HUES48 (cell line): ENCODE measurements at regions not wholly inside any gene's neighbourhood (a gene's known extent, or its start where the extent isn't known, plus 50 kb on each side); places are given as distances from the start of the nearest gene placed in this dataset.
"Not testable (repeated sequence)": the region's sequence is repeated elsewhere in the genome, so short reads cannot be mapped to it uniquely, and the experiment has no call there.

Experiments
- H3K27ac ChIP-seq: one replicate; pipeline ENCODE4 v1.7.0; 2013; ENCODE audit warnings: low read depth, low read length, inconsistent platforms
- H3K27me3 ChIP-seq: 2 replicates; pipeline ENCODE4 v1.6.1; 2013; ENCODE audit warnings: mild to moderate bottlenecking, low read length; ENCODE audit not compliant: control insufficient read depth, insufficient read depth
- H3K36me3 ChIP-seq: 2 replicates; pipeline ENCODE4 v1.6.1; 2013; ENCODE audit warnings: low read length; ENCODE audit not compliant: control insufficient read depth, insufficient read depth
- H3K4me1 ChIP-seq: 2 replicates; pipeline ENCODE4 v1.6.1; 2013; ENCODE audit warnings: mild to moderate bottlenecking, low read length; ENCODE audit not compliant: control insufficient read depth, insufficient read depth
- H3K4me3 ChIP-seq: 2 replicates; pipeline ENCODE4 v1.5.1; 2013; ENCODE audit warnings: mild to moderate bottlenecking, low read depth, low read length
- H3K9ac ChIP-seq: 2 replicates; pipeline ENCODE4 v1.6.1; 2013; ENCODE audit warnings: mild to moderate bottlenecking, low read depth, low read length, moderate library complexity
- H3K9me3 ChIP-seq: 2 replicates; pipeline ENCODE4 v1.6.1; 2013; ENCODE audit warnings: low read length; ENCODE audit not compliant: control insufficient read depth, insufficient read depth

DNA sequence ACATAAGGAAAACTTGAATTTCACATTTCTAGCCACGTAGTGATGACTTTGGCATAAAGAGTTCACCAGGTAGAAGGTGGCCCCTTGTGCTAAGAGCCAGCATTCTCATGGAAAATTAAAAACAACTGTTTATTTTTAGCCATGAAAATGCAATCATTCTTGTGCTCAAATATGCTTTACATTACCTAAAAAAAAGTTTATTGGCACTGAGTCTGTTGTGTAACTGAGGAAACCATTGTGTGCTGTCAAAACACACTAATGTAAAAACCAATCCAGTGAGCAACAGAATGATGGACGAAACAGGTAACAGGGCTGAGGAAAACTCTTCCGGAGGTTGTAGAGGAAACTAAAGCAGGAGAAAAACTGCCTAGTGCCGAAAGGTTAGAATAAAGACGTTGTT lies 287.0 kb upstream of the TMC3 start:
- Histone ChIP-seq H3K4me1 (no peaks in the 10 kb centered on the region), H3K27ac (no peak overlapping the region), H3K9ac (no peak overlapping the region), H3K27me3 (no peaks in the 10 kb centered on the region), H3K36me3 (no peaks in the 10 kb centered on the region), H3K4me3 (no peak overlapping the region), H3K9me3 (no peaks in the 10 kb centered on the region)

DNA sequence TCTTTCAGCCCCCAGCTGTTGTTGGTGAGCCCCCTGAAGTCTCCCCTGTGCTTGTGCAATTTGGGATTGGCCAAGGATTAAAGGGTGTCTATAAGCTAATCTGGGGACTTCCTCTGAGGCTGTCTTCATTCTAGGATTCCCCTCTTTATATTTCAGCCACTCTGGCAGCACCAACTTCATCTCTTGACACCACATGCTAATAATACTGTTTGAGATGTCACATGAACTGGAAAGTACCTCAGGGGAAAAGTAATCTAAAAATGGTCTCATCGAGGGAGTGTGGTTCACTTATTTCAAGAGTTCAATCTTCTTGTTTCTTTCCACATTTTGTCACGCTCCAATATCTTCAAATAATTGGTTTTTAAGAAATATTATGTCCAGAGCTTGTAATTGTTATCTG lies 279.2 kb upstream of the TMC3 start:
- Histone ChIP-seq H3K27ac (no peak overlapping the region), H3K9ac (no peak overlapping the region), H3K4me3 (no peak overlapping the region), H3K36me3 (no peaks in the 10 kb centered on the region), H3K9me3 (no peaks in the 10 kb centered on the region; the same call in 1 of the 2 replicates), H3K27me3 (no peaks in the 10 kb centered on the region), H3K4me1 (no peaks in the 10 kb centered on the region)

DNA sequence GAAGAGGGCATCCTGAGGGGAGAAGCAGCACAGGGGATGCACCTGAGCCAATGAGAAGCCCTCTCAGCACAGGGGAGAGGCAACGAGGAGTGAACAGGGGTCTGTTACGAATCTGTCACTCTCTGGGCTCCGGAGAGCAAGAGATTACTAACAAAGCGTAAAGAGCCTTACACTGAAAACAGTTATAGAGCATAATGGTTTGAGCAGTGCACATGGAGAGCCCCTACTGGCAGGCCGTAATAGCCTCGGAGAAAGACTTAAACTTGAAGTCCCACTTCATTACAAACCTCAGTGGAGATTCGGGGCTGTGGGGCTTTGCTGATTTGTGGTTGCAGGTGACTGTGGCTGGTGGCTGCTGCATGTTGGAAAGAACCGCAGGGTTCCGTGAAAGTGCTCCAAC lies 271.5 kb upstream of the TMC3 start:
- no peaks in the 10 kb centered on the region for H3K27me3 ChIP-seq
- no peak overlapping the region for H3K9ac ChIP-seq
- H3K27ac ChIP-seq = no peak overlapping the region
- H3K9me3 ChIP-seq = no peaks in the 10 kb centered on the region
- H3K36me3 ChIP-seq = no peaks in the 10 kb centered on the region
- peaks cover 5% of the 10 kb centered on the region; the same call in 1 of the 2 replicates for H3K4me1 ChIP-seq
- no peak overlapping the region for H3K4me3 ChIP-seq

GRCh38 chr15:81643771-81644170 lies 269.8 kb upstream of the TMC3 start:
- Histone ChIP-seq H3K36me3 (no peaks in the 10 kb centered on the region), H3K4me3 (no peak overlapping the region), H3K4me1 (peaks cover 5% of the 10 kb centered on the region; the same call in 1 of the 2 replicates), H3K27ac (no peak overlapping the region), H3K9me3 (no peaks in the 10 kb centered on the region), H3K27me3 (no peaks in the 10 kb centered on the region), H3K9ac (no peak overlapping the region)

DNA sequence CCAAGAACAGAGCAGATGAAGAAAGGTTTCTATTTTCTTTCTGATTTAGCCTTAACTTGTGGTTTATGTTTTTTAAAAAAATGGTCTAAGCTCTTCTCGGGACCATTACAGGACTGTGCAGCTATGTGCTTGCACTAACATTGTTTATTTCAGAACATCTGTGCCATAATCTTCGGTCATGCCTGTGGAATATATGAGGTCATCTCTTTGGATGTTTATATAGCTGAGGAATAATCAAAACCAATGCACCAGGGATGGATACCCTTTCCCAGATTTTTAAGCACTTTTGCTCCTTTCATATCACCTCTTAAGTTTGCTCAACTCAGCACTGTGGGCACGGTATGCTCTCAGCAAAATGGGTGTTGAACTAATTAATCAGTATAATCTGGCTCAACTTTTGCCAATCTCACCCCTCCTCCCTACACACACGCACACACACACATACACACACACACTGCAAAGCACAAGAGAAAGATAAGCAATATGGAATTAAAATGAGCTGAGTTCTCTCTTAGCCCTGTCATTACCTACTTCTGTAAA lies 268.5 kb upstream of the TMC3 start:
- no peaks in the 10 kb centered on the region for H3K9me3 ChIP-seq
- H3K36me3 ChIP-seq = no peaks in the 10 kb centered on the region
- peaks cover 5% of the 10 kb centered on the region; the same call in 1 of the 2 replicates for H3K4me1 ChIP-seq
- no peak overlapping the region for H3K27ac ChIP-seq
- H3K27me3 ChIP-seq = no peaks in the 10 kb centered on the region
- no peak overlapping the region for H3K4me3 ChIP-seq
- no peak overlapping the region for H3K9ac ChIP-seq

- not testable (repeated sequence) for H3K27me3 ChIP-seq, H3K4me1 ChIP-seq, H3K27ac ChIP-seq, H3K9me3 ChIP-seq, H3K36me3 ChIP-seq, H3K4me3 ChIP-seq, H3K9ac ChIP-seq
Observed at GRCh38 chr15:81636064-81636463, 262.1 kb upstream of the TMC3 start.

DNA sequence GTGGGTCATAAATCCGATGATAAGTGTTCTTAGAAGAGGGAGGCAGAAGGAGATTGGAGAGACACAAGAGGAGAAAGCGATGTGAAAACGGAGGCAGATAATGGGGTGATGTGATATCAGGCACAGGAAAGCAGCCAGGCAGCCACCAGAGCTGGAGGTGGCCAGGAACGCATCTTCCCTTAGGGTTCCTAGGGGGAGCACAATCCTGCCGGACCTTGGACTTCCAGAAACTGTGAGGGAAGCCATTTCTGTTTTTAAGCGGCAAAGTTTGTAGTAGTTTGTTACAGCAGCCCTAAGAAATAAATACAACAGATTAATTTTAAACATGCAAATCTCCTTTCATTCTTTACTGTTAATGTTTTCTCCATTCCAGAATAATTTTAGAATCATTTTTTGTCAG lies 259.9 kb upstream of the TMC3 start:
- Histone ChIP-seq H3K9ac (no peak overlapping the region), H3K9me3 (no peaks in the 10 kb centered on the region; the same call in 1 of the 2 replicates), H3K27me3 (no peaks in the 10 kb centered on the region), H3K4me1 (no peaks in the 10 kb centered on the region), H3K4me3 (no peak overlapping the region), H3K27ac (no peak overlapping the region), H3K36me3 (no peaks in the 10 kb centered on the region)

- H3K4me3 ChIP-seq = no peak overlapping the region
- H3K4me1 ChIP-seq = peaks cover 11% of the 10 kb centered on the region
- no peaks in the 10 kb centered on the region for H3K36me3 ChIP-seq
- H3K27me3 ChIP-seq = no peaks in the 10 kb centered on the region
- no peak overlapping the region for H3K27ac ChIP-seq
- no peak overlapping the region for H3K9ac ChIP-seq
- H3K9me3 ChIP-seq = no peaks in the 10 kb centered on the region
Observed at GRCh38 chr15:81625896-81626295, 251.9 kb upstream of the TMC3 start.

DNA sequence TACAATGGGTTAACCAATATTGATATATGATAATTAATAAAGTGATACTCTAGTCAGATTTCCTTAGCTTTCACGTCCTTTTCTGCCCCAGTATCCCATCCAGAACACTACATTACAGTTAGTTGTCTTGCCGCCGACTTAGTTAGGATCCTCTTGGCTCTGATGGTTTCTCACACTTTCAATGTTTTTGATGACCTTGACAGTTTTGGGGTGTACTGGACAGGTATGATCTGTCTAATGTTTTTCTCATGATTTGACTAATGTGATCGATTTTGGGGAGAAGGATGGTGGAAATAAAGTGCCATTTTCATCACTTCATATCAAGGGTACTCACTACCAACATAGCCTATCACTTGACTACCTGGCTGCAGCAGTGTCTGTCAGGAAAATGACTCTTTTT lies 245.0 kb upstream of the TMC3 start:
- Histone ChIP-seq H3K4me3 (no peak overlapping the region), H3K27me3 (no peaks in the 10 kb centered on the region), H3K36me3 (no peaks in the 10 kb centered on the region), H3K27ac (no peak overlapping the region), H3K9me3 (no peaks in the 10 kb centered on the region; the same call in 1 of the 2 replicates), H3K9ac (no peak overlapping the region), H3K4me1 (no peaks in the 10 kb centered on the region)

DNA sequence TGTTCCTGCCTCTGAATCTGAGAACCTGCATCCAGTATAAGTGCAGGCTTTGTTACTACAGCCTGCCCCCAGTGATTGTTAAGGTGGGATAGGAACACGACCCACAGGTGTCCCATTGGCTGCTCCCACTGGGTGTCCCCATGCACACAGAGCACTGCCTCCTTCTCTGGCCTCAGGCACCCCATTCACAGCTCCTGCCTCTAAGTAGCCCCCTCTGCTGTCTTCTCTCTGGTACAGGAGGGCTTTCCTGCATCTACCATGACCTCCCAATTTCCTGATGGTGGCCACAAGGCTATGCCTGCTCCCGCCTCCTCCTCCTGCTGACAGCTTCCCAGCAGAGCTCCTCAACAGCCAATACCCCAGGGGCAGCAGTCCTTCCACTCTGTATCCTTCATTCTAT lies 238.6 kb upstream of the TMC3 start:
- Histone ChIP-seq H3K4me3 (no peak overlapping the region), H3K36me3 (no peaks in the 10 kb centered on the region), H3K9ac (no peak overlapping the region), H3K9me3 (no peaks in the 10 kb centered on the region), H3K27me3 (no peaks in the 10 kb centered on the region), H3K27ac (no peak overlapping the region), H3K4me1 (0 out of 2 replicates have a peak, but pooled peaks cover 6% of the 10 kb centered on the region)

DNA sequence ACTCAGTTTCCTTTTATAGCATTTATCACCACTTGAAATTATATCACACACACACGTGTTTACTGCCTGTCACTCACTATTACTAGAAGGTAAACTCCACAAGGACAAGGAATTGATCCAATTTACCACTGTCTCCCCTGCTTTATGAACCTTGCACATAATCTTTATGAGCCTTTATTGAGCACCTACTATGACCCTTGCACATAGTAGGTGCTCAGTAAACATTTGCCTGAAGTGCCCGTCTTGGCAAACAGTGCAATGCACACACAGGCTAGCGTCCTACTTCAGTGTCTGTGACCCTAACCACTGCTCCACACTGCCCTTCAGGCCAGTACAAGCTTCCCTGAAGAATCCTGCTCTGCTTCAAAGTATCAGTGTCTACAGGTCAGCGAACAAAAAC lies 237.7 kb upstream of the TMC3 start:
- no peak overlapping the region for H3K27ac ChIP-seq

More for the DNA sequence above, 237.7 kb upstream of the TMC3 start:
- no peaks in the 10 kb centered on the region for H3K27me3 ChIP-seq
- H3K9ac ChIP-seq = no peak overlapping the region
- no peaks in the 10 kb centered on the region for H3K36me3 ChIP-seq
- no peak overlapping the region for H3K4me3 ChIP-seq
- H3K4me1 ChIP-seq = 0 out of 2 replicates have a peak, but pooled peaks cover 6% of the 10 kb centered on the region
- H3K9me3 ChIP-seq = no peaks in the 10 kb centered on the region
